Activated gamma-delta T cell (primary cell): ENCODE measurements at regions not wholly inside any gene's neighbourhood (a gene's known extent, or its start where the extent isn't known, plus 50 kb on each side); places are given as distances from the start of the nearest gene placed in this dataset.

Experiments used
- DNase-seq: peaks from one replicate; lab custom pipeline; 2025; lab: John Stamatoyannopoulos, UW

DNA sequence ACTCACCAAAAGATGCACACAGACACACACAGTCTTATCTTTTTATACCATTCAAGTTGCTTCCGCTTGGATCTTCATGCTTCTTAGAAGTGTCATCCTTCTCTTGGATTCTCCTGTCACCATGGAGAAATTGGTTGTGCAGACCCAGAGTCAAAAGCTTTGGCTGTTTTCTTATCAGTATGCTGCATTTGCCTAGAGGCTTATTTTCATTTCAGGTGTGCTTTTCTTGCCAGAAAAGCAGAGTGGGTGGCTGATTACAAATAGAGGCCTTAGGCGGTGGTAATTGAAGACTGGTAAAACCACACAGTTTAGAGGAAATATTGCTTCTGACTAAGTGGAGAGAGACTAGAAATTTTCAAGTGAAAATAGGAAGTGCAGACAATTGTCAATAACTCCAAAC lies 70.2 kb upstream of the TLE4 start:
- no peak for DNase-seq

DNA sequence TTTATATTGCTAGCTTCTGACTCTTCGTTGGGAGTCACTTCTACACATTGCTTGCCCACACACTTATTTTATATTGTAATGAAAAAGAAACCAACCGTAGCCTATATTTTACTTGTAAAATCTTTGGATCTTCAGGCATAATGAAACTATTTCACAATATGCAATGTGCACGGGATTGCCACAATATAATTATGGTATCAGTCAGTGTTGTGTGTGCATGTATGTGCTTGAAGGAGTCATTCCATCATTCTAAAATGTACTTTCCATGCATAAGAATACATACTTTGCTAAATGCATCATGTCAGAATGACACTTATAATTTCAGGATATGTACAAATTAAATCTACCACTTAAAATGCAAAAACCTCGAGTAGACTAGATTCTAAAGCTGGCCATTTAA lies 64.0 kb upstream of the TLE4 start:
- no peak for DNase-seq

DNA sequence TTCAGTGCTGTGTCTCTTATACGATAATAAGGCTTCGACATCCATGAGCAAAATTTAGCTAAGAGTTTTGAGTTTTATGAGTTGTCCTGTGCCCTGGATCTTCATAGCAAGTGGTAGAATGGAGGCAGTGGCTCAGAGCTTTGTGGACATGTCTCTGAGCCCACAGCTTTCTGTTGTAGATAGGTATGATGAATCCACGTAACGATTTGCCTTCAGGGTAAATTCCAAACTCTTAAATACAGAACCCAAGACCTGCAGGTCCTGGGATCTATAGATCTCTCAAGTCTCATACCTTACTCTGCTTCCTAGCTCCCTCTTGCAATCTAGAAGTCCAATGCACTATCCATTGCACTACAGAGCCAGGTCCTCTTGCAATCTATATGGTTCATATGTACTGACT lies 59.5 kb upstream of the TLE4 start:
- DNase-seq = no peak
